Activated B cell treated with CpG ODN at 0.5 μM for 24 hours (primary cell): ENCODE measurements at regions not wholly inside any gene's neighbourhood (a gene's known extent, or its start where the extent isn't known, plus 50 kb on each side); places are given as distances from the start of the nearest gene placed in this dataset.

Experiments used
- ATAC-seq: fragments of 200-7000 bp; cut with Tn5 transposase; one replicate; pipeline ENCODE4 v1.10.0; 2021; ENCODE audit warnings: low read depth, mild to moderate bottlenecking, moderate library complexity
- CTCF ChIA-PET: fragments of 350-600 bp; sonication (Branson Sonifier 250); formaldehyde crosslinking; loops from one replicate; lab custom pipeline; 2021; ENCODE audit warnings: antibody characterized with exemption; lab: Charles Lee
- POLR2A ChIA-PET: fragments of 350-600 bp; sonication (Branson Sonifier 250); formaldehyde crosslinking; loops from one replicate; lab custom pipeline; 2021; ENCODE audit warnings: antibody characterized with exemption; lab: Charles Lee
- DNase-seq: peaks from one replicate; pipeline ENCODE4 v3.0.0; 2022
- H3K27ac Mint-ChIP-seq: one replicate; pipeline ENCODE4 v1.8.0; 2020; ENCODE audit warnings: mixed read lengths
- H3K27me3 Mint-ChIP-seq: one replicate; pipeline ENCODE4 v1.8.0; 2021; ENCODE audit warnings: mixed read lengths
- H3K36me3 Mint-ChIP-seq: one replicate; pipeline ENCODE4 v1.8.0; 2021; ENCODE audit warnings: low read depth, mixed read lengths
- H3K4me1 Mint-ChIP-seq: one replicate; pipeline ENCODE4 v1.8.0; 2021; ENCODE audit warnings: mixed read lengths
- H3K4me3 Mint-ChIP-seq: one replicate; pipeline ENCODE4 v1.8.0; 2020; ENCODE audit warnings: mild to moderate bottlenecking, mixed read lengths
- H3K9me3 Mint-ChIP-seq: one replicate; pipeline ENCODE4 v1.8.0; 2020; ENCODE audit warnings: mixed read lengths
- CTCF ChIP-seq: fragments of 200-600 bp; IDR thresholded peaks from one replicate; pipeline ENCODE4 v1.8.0; 2022; ENCODE audit warnings: antibody characterized with exemption, mild to moderate bottlenecking
- intact Hi-C: fragments of 100-400 bp; cut with micrococcal nuclease; formaldehyde crosslinking; loops from one replicate; pipeline ENCODE4 v1.15.1; 2024

DNA sequence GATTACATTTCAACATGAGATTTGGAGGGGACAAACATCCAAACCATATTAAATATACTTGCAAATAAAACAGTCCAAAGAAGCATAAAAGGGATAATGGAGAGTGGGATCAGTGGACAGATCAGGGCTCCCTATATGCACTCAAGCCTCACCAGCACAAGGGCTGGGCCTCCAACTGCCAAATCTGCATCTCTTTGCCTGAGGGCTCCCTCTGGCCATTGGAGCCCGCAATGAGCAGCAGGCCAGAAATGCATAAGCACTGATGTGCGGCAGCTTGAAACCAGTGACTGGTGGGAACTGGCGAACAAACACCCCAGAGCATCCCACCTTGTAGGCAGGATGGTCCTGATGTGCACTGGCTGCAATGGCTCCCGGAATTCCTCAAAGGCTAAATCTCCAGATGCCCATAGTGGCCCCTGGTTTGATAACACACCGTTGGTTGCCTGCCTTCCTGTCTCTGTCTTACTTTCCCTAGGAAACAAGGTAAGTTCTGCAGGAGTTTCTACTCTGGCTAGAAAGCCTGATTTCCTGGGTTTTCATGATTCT lies 55.9 kb upstream of the POMGNT2 start:
- CTCF ChIA-PET: interaction anchor here (1.2 to 1.6 kb wide), 3 partner anchors 216 to 341 kb away, joined by 3 to 4 read pairs (median 3); no protein-coding TSS in a partner anchor
- POLR2A ChIA-PET: no interaction called here
- Mint-ChIP-seq H3K27me3 (peaks cover 11% of the 10 kb centered on the region), H3K4me3 (no peak overlapping the region), H3K9me3 (peaks cover 14% of the 10 kb centered on the region), H3K36me3 (no peaks in the 10 kb centered on the region), H3K4me1 (peaks cover 4% of the 10 kb centered on the region), H3K27ac (no peak overlapping the region)
- ATAC-seq (no peak), DNase-seq (no peak)
- TF ChIP-seq CTCF: no peak
- intact Hi-C loops: loop anchor here (1.0 kb wide), 2 partner anchors 217 to 342 kb away; no protein-coding TSS in a partner anchor

GRCh38 chr3:43160664-43161063 lies 54.8 kb upstream of the POMGNT2 start:
- Mint-ChIP-seq H3K4me1 (peaks cover 4% of the 10 kb centered on the region), H3K27me3 (peaks cover 11% of the 10 kb centered on the region), H3K4me3 (no peak overlapping the region), H3K27ac (no peak overlapping the region), H3K9me3 (peaks cover 5% of the 10 kb centered on the region), H3K36me3 (no peaks in the 10 kb centered on the region)
- ChIA-PET CTCF (interaction anchor here (1.2 kb wide), 2 partner anchors 217 to 342 kb away, joined by 3 read pairs; no protein-coding TSS in a partner anchor), POLR2A (no interaction called here)
- TF ChIP-seq CTCF: no peak
- no peak for DNase-seq
- no peak for ATAC-seq
- intact Hi-C loops: no loop called here

DNA sequence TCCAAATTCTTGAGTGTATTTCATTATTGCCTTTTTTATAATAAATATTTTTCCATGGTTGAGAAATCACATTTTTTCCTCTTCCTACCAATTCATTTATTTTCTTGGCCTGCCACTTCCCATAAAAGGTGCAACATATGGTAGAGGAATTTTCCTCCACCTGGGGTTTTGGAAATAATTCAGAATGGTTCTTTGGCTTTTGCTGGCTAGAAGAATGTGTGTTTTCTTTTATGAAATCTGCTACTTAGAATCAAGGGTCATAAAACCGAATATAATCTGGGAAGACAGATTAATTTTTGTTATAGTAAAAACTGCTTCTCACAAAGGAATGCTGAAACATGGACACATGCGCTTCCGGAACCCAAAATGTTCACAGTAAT lies 54.0 kb upstream of the POMGNT2 start:
- POLR2A ChIA-PET: no interaction called here
- peaks cover 18% of the 10 kb centered on the region for H3K27me3 Mint-ChIP-seq
- H3K9me3 Mint-ChIP-seq: peaks cover 3% of the 10 kb centered on the region
- H3K27ac Mint-ChIP-seq: no peak overlapping the region
- no peak for DNase-seq
- no peak overlapping the region for H3K4me3 Mint-ChIP-seq
- CTCF ChIA-PET: no interaction called here
- H3K36me3 Mint-ChIP-seq: no peaks in the 10 kb centered on the region
- intact Hi-C loops: no loop called here
- ATAC-seq: no peak
- H3K4me1 Mint-ChIP-seq: peaks cover 4% of the 10 kb centered on the region
- TF ChIP-seq CTCF: no peak

GRCh38 chr3:43159131-43159875 lies 53.4 kb upstream of the POMGNT2 start:
- intact Hi-C loops: no loop called here
- ATAC-seq: no peak
- no peak overlapping the region for H3K27ac Mint-ChIP-seq
- H3K4me1 Mint-ChIP-seq: peaks cover 4% of the 10 kb centered on the region
- no peaks in the 10 kb centered on the region for H3K36me3 Mint-ChIP-seq
- H3K4me3 Mint-ChIP-seq: no peak overlapping the region
- H3K27me3 Mint-ChIP-seq: peaks cover 22% of the 10 kb centered on the region
- no peak for DNase-seq
- ChIA-PET POLR2A (no interaction called here), CTCF (no interaction called here)
- no peaks in the 10 kb centered on the region for H3K9me3 Mint-ChIP-seq
- TF ChIP-seq CTCF: no peak

- no peak overlapping the region for H3K4me3 Mint-ChIP-seq
- ChIA-PET CTCF (no interaction called here), POLR2A (no interaction called here)
- H3K27me3 Mint-ChIP-seq: peaks cover 27% of the 10 kb centered on the region
- no peak overlapping the region for H3K27ac Mint-ChIP-seq
- intact Hi-C loops: no loop called here
- H3K36me3 Mint-ChIP-seq: no peaks in the 10 kb centered on the region
- no peak for TF ChIP-seq CTCF
- no peak for DNase-seq
- no peaks in the 10 kb centered on the region for H3K9me3 Mint-ChIP-seq
- H3K4me1 Mint-ChIP-seq: peaks cover under 1% of the 10 kb centered on the region
- no peak for ATAC-seq
Measured at GRCh38 chr3:43156812-43157455, 51.1 kb upstream of the POMGNT2 start.
